ENCODE measurements at regions not wholly inside any gene's neighbourhood (a gene's known extent, or its start where the extent isn't known, plus 50 kb on each side); places are given as distances from the start of the nearest gene placed in this dataset.
"Not testable (repeated sequence)": the region's sequence is repeated elsewhere in the genome, so short reads cannot be mapped to it uniquely, and the experiment has no call there.

DNA sequence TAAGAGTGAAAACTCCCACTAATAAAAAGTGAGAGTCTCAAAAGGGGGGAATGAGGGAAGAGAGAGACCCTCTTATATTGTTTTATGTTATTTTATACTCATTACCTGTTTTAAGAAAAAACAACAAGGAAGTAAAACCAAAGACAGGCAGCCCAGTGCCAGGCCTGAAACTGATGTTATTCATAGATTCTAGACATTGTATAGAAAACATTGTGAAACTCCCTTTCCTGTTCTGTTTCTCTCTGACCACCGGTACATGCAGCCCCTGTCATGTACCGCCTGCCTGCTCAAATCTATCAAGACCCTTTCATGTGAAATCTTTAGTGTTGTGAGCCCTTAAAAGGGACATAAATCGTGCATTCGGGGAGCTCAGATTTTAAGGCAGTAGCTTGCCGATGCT lies 216.4 kb upstream of the CNTN3 start:
- not testable (repeated sequence) for H3K4me3 ChIP-seq (ENCODE audit: low read depth, low read length); ATAC-seq (ENCODE audit: low read depth in 2 of 2); H3K9me3 Mint-ChIP-seq; H3K27me3 Mint-ChIP-seq; H3K36me3 ChIP-seq (ENCODE audit: control insufficient read depth, insufficient read depth, low read length); H3K4me1 ChIP-seq (ENCODE audit: control insufficient read depth, insufficient read depth, low read length, poor library complexity, severe bottlenecking); H3K4me3 Mint-ChIP-seq; H3K36me3 Mint-ChIP-seq; H3K27ac ChIP-seq (ENCODE audit: insufficient read depth, low read length, poor library complexity, severe bottlenecking); H3K9me3 ChIP-seq (ENCODE audit: control insufficient read depth in 2 of 2, low read length in 2 of 2); H3K4me1 Mint-ChIP-seq; DNase-seq; H3K27me3 ChIP-seq (ENCODE audit: control insufficient read depth, insufficient read depth, low read length)
- H3K27ac Mint-ChIP-seq = peak overlapping the region in 1 of 3 donors; percentile 71

DNA sequence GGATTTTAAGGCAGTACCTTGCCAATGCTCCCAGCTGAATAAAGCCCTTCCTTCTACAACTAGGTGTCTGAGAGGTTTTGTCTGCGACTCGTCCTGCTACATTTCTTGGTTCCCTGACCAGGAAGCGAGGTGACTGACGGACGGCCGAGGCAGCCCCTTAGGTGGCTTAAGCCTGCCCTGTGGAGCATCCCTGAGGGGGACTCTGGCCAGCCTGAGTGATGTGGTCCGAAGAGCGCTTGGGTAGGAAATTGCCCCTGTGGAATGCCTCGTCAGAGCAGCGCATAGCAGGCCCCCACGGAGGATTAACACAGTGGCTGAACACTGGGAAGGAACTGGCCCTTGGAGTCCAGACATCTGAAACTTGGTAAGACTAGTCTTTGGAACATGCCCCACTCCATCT lies 210.9 kb upstream of the CNTN3 start:
- ATAC-seq (ENCODE audit: low read depth in 2 of 2); H3K27me3 ChIP-seq (ENCODE audit: control insufficient read depth, insufficient read depth, low read length); H3K4me3 Mint-ChIP-seq; H3K9me3 ChIP-seq (ENCODE audit: control insufficient read depth in 2 of 2, low read length in 2 of 2); H3K36me3 Mint-ChIP-seq; H3K4me3 ChIP-seq (ENCODE audit: low read depth, low read length); H3K4me1 ChIP-seq (ENCODE audit: control insufficient read depth, insufficient read depth, low read length, poor library complexity, severe bottlenecking); H3K27ac Mint-ChIP-seq; H3K27ac ChIP-seq (ENCODE audit: insufficient read depth, low read length, poor library complexity, severe bottlenecking); DNase-seq; H3K4me1 Mint-ChIP-seq; H3K36me3 ChIP-seq (ENCODE audit: control insufficient read depth, insufficient read depth, low read length); H3K27me3 Mint-ChIP-seq: not testable (repeated sequence)
- peaks cover 0 to 15% (median 5%) of the 10 kb centered on the region in 7 donors for H3K9me3 Mint-ChIP-seq

DNA sequence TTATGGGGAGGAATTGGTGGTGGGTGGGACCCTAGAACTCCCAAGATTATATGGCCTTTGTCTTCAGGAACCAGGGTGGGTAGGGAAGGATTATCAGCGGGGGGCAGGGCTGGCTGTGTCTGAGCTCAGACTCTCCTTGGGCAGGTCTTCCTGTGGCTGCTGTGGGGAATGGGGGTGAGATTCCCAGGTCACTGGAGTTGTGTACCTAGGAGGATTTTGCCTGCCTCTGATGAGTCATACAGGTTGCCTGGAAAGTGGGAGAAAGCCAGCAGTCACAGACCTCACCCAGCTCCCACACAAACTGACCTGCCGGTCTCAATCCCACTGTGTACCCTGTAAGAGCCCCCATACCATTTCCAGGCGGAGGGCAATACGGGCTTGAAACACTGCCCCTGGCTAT lies 209.9 kb upstream of the CNTN3 start:
- DNase-seq (no peak), ATAC-seq (ENCODE audit: low read depth in 2 of 2) (no peak)

DNA sequence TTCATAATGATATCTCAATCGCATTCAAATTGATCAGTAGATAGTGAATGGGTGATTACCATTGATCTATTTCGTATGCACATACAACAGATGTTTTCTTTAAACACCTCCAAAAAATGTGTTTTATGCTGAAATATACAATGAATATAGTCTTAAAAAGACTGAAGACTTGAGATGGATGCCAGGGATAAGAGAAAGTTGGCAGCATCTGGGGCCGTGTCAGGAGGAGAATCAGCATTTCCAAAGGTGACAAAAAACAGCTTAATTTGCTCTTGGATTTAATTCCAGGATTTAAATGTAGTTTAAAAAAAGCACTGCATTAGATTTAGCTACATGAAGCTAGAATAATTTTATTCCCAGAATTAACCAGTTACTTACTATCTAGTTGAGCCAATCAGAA lies 199.7 kb upstream of the CNTN3 start:
- H3K4me3 ChIP-seq (ENCODE audit: low read depth, low read length) = no peak overlapping the region
- Mint-ChIP-seq H3K36me3 (no peaks in the 10 kb centered on the region), H3K9me3 (peaks cover 2 to 20% (median 8%) of the 10 kb centered on the region in 7 donors), H3K4me1 (no peaks in the 10 kb centered on the region), H3K4me3 (no peak overlapping the region), H3K27ac (no peak overlapping the region), H3K27me3 (no peaks in the 10 kb centered on the region)
- ATAC-seq (ENCODE audit: low read depth in 2 of 2) (no peak), DNase-seq (no peak)
- H3K4me1 ChIP-seq (ENCODE audit: control insufficient read depth, insufficient read depth, low read length, poor library complexity, severe bottlenecking) = no peaks in the 10 kb centered on the region
- no peaks in the 10 kb centered on the region for H3K36me3 ChIP-seq (ENCODE audit: control insufficient read depth, insufficient read depth, low read length)
- no peaks in the 10 kb centered on the region for H3K9me3 ChIP-seq (ENCODE audit: control insufficient read depth in 2 of 2, low read length in 2 of 2)
- no peaks in the 10 kb centered on the region for H3K27me3 ChIP-seq (ENCODE audit: control insufficient read depth, insufficient read depth, low read length)
- H3K27ac ChIP-seq (ENCODE audit: insufficient read depth, low read length, poor library complexity, severe bottlenecking) = no peak overlapping the region

More for the DNA sequence above, 209.9 kb upstream of the CNTN3 start:
- H3K4me3 ChIP-seq (ENCODE audit: low read depth, low read length) = no peak overlapping the region
- no peaks in the 10 kb centered on the region for H3K27me3 ChIP-seq (ENCODE audit: control insufficient read depth, insufficient read depth, low read length)
- no peaks in the 10 kb centered on the region for H3K27me3 Mint-ChIP-seq
- peaks cover 0 to 15% (median 8%) of the 10 kb centered on the region in 7 donors for H3K9me3 Mint-ChIP-seq
- H3K4me3 Mint-ChIP-seq = no peak overlapping the region
- no peak overlapping the region for H3K27ac Mint-ChIP-seq
- H3K4me1 Mint-ChIP-seq = no peaks in the 10 kb centered on the region
- no peaks in the 10 kb centered on the region for H3K36me3 ChIP-seq (ENCODE audit: control insufficient read depth, insufficient read depth, low read length)
- no peak overlapping the region for H3K27ac ChIP-seq (ENCODE audit: insufficient read depth, low read length, poor library complexity, severe bottlenecking)
- no peaks in the 10 kb centered on the region for H3K9me3 ChIP-seq (ENCODE audit: control insufficient read depth in 2 of 2, low read length in 2 of 2)
- H3K4me1 ChIP-seq (ENCODE audit: control insufficient read depth, insufficient read depth, low read length, poor library complexity, severe bottlenecking) = no peaks in the 10 kb centered on the region
- no peaks in the 10 kb centered on the region for H3K36me3 Mint-ChIP-seq

DNA sequence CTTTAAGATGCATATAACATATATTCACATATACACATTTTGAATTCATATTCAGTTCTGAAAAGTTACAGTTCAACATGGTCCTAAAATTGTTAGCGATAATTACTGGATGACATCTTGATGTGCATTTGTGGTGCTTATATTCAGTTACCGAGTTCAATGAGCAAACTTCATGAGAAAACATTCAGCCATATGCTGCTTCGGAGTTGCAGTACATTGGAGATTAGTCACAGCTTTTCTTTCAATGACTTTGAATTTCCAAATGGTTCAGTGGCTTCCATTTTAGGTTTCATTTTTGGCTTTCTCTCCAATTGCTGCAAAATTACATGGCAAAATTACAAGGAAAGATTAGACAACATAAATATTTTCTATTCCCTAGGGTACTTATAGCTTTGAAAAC lies 198.3 kb upstream of the CNTN3 start:
- H3K27ac ChIP-seq (ENCODE audit: insufficient read depth, low read length, poor library complexity, severe bottlenecking) = no peak overlapping the region
- ATAC-seq (ENCODE audit: low read depth in 2 of 2) (no peak), DNase-seq (no peak)
- no peaks in the 10 kb centered on the region for H3K4me1 ChIP-seq (ENCODE audit: control insufficient read depth, insufficient read depth, low read length, poor library complexity, severe bottlenecking)
- no peak overlapping the region for H3K4me3 ChIP-seq (ENCODE audit: low read depth, low read length)
- no peaks in the 10 kb centered on the region for H3K27me3 ChIP-seq (ENCODE audit: control insufficient read depth, insufficient read depth, low read length)
- H3K36me3 ChIP-seq (ENCODE audit: control insufficient read depth, insufficient read depth, low read length) = no peaks in the 10 kb centered on the region
- Mint-ChIP-seq H3K9me3 (peaks cover 0 to 24% (median 10%) of the 10 kb centered on the region in 7 donors), H3K4me3 (no peak overlapping the region), H3K27me3 (no peaks in the 10 kb centered on the region), H3K27ac (no peak overlapping the region), H3K4me1 (no peaks in the 10 kb centered on the region), H3K36me3 (no peaks in the 10 kb centered on the region)
- no peaks in the 10 kb centered on the region for H3K9me3 ChIP-seq (ENCODE audit: control insufficient read depth in 2 of 2, low read length in 2 of 2)

DNA sequence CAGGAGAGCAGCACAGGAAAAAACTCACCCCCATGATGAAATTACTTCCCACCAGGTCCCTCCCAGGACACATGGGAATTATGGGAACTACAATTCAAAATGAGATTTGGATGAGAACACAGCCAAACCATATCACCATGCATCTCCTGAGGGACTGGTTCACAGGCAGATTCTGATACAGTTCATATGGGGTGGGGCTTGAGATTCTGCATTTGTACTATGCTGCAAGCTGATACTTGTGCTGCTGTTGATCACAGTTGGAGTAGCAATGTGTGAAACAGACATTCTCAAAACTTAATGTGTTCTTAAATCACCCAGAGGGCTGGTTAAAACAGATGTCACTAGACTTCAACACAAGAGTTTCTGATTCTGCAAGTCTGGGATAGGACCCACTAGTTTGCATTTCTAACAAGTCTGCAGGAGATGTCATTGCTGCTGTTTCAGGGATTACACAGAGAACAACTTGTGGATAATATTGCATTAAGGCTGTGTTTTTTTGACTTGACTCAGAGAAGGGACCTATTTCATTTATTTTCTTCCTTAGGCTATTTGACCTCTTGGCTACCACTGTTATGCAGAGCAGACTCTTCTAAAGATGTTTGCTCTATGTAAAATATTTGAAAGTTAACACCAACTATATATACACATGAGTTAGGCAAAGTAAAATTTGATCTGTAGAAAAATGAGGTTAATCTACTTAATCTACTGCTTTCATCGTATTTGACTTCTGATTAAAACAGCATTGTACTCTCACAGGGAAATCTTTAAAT lies 194.2 kb upstream of the CNTN3 start:
- ATAC-seq (ENCODE audit: low read depth in 2 of 2) (no peak), DNase-seq (no peak)
- no peak overlapping the region for H3K27ac ChIP-seq (ENCODE audit: insufficient read depth, low read length, poor library complexity, severe bottlenecking)
- Mint-ChIP-seq H3K27ac (no peak overlapping the region), H3K9me3 (peaks cover 0 to 19% (median 7%) of the 10 kb centered on the region in 7 donors), H3K27me3 (no peaks in the 10 kb centered on the region), H3K36me3 (no peaks in the 10 kb centered on the region), H3K4me3 (no peak overlapping the region), H3K4me1 (no peaks in the 10 kb centered on the region)
- H3K9me3 ChIP-seq (ENCODE audit: control insufficient read depth in 2 of 2, low read length in 2 of 2) = no peaks in the 10 kb centered on the region
- H3K4me3 ChIP-seq (ENCODE audit: low read depth, low read length) = no peak overlapping the region
- H3K4me1 ChIP-seq (ENCODE audit: control insufficient read depth, insufficient read depth, low read length, poor library complexity, severe bottlenecking) = no peaks in the 10 kb centered on the region
- no peaks in the 10 kb centered on the region for H3K36me3 ChIP-seq (ENCODE audit: control insufficient read depth, insufficient read depth, low read length)
- H3K27me3 ChIP-seq (ENCODE audit: control insufficient read depth, insufficient read depth, low read length) = no peaks in the 10 kb centered on the region

DNA sequence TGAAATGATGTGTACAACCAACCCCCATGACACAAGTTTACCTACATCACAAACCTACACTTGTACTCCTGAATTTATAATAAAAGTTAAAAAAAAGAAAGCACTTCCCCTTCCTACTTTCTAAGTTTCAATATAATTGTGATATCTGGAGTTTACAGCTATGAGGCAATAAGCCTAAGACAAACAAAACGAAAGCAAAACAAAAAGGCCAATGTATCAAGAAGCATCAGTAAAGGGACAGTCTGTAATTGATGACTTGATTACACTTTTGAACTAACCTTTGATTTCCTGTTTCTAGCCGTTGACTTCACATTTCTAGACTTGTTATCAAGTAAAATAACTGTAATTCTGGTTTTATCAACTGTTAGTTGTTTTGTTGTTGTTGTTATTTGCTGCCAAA lies 187.5 kb upstream of the CNTN3 start:
- Histone ChIP-seq H3K4me1 (ENCODE audit: control insufficient read depth, insufficient read depth, low read length, poor library complexity, severe bottlenecking) (no peaks in the 10 kb centered on the region), H3K4me3 (ENCODE audit: low read depth, low read length) (no peak overlapping the region), H3K36me3 (ENCODE audit: control insufficient read depth, insufficient read depth, low read length) (no peaks in the 10 kb centered on the region), H3K27me3 (ENCODE audit: control insufficient read depth, insufficient read depth, low read length) (no peaks in the 10 kb centered on the region), H3K27ac (ENCODE audit: insufficient read depth, low read length, poor library complexity, severe bottlenecking) (no peak overlapping the region), H3K9me3 (ENCODE audit: control insufficient read depth in 2 of 2, low read length in 2 of 2) (no peaks in the 10 kb centered on the region)
- H3K27me3 Mint-ChIP-seq = no peaks in the 10 kb centered on the region
- H3K4me3 Mint-ChIP-seq = no peak overlapping the region
- no peak overlapping the region for H3K27ac Mint-ChIP-seq
- H3K36me3 Mint-ChIP-seq = no peaks in the 10 kb centered on the region
- peaks cover 0 to 31% (median 3%) of the 10 kb centered on the region in 7 donors for H3K9me3 Mint-ChIP-seq
- DNase-seq (no peak), ATAC-seq (ENCODE audit: low read depth in 2 of 2) (no peak)
- H3K4me1 Mint-ChIP-seq = no peaks in the 10 kb centered on the region

DNA sequence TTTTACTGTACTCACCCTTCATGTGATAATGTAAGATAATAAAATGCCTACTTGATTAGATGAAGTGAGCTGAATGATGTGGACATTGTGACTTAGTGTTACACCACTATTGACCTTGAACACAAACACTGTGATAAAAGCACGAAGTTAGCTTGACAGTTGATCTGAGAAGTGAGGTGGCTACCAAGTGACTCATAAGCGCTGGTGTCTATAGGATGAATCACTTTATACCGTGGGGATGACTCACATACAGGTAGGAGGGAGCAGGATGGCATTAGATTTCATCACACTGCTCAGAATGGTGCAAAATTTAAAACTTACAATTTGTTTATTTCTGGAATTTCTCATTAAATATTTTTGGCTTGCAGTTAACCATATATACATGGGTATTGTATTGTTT lies 174.7 kb upstream of the CNTN3 start:
- H3K9me3 Mint-ChIP-seq = peaks cover 0 to 9% (median 2%) of the 10 kb centered on the region in 7 donors

More for the DNA sequence above, 174.7 kb upstream of the CNTN3 start:
- Mint-ChIP-seq H3K27me3 (no peaks in the 10 kb centered on the region), H3K4me1 (no peaks in the 10 kb centered on the region), H3K36me3 (no peaks in the 10 kb centered on the region), H3K27ac (no peak overlapping the region), H3K4me3 (no peak overlapping the region)
- DNase-seq (no peak), ATAC-seq (ENCODE audit: low read depth in 2 of 2) (no peak)
- no peaks in the 10 kb centered on the region for H3K36me3 ChIP-seq (ENCODE audit: control insufficient read depth, insufficient read depth, low read length)
- no peaks in the 10 kb centered on the region for H3K27me3 ChIP-seq (ENCODE audit: control insufficient read depth, insufficient read depth, low read length)
- no peak overlapping the region for H3K27ac ChIP-seq (ENCODE audit: insufficient read depth, low read length, poor library complexity, severe bottlenecking)
- peaks cover 0 to 3% of the 10 kb centered on the region in 2 experiments for H3K9me3 ChIP-seq (ENCODE audit: control insufficient read depth in 2 of 2, low read length in 2 of 2)
- no peak overlapping the region for H3K4me3 ChIP-seq (ENCODE audit: low read depth, low read length)
- H3K4me1 ChIP-seq (ENCODE audit: control insufficient read depth, insufficient read depth, low read length, poor library complexity, severe bottlenecking) = no peaks in the 10 kb centered on the region

All from CD4-positive, CD25-positive, alpha-beta regulatory T cell (primary cell).